ENCODE measurements at regions not wholly inside any gene's neighbourhood (a gene's known extent, or its start where the extent isn't known, plus 50 kb on each side); places are given as distances from the start of the nearest gene placed in this dataset.
"Not testable (repeated sequence)": the region's sequence is repeated elsewhere in the genome, so short reads cannot be mapped to it uniquely, and the experiment has no call there.

GRCh38 chr1:67588178-67588855, 96.7 kb upstream of the GADD45A start:
- peak; percentile 44 to 47 for DNase-seq

- DNase-seq: no peak
Measured at GRCh38 chr1:67589519-67590233, 95.3 kb upstream of the GADD45A start.

GRCh38 chr1:67590329-67590728, 94.7 kb upstream of the GADD45A start:
- DNase-seq: peak; percentile 76 to 89

GRCh38 chr1:67594764-67595163, 90.2 kb upstream of the GADD45A start:
- DNase-seq: no peak

GRCh38 chr1:67596674-67597073, 88.3 kb upstream of the GADD45A start:
- no peak for DNase-seq

- DNase-seq: no peak
Measured at GRCh38 chr1:67597336-67597735, 87.7 kb upstream of the GADD45A start.

- DNase-seq: no peak
Measured at GRCh38 chr1:67599085-67599484, 85.9 kb upstream of the GADD45A start.

- no peak for DNase-seq
Measured at GRCh38 chr1:67601539-67601938, 83.5 kb upstream of the GADD45A start.

GRCh38 chr1:67601955-67602354, 83.0 kb upstream of the GADD45A start:
- peak; percentile 28 to 41 for DNase-seq

GRCh38 chr1:67604778-67605177, 80.2 kb upstream of the GADD45A start:
- DNase-seq: no peak

GRCh38 chr1:67605209-67605780, 79.7 kb upstream of the GADD45A start:
- no peak for DNase-seq

GRCh38 chr1:67607286-67607685, 77.7 kb upstream of the GADD45A start:
- no peak for DNase-seq

- no peak for DNase-seq
Measured at GRCh38 chr1:67607699-67608098, 77.3 kb upstream of the GADD45A start.

GRCh38 chr1:67608661-67609576, 76.1 kb upstream of the GADD45A start:
- DNase-seq: no peak

- peak in 1 of 2 donors; percentile 16 for DNase-seq
Measured at GRCh38 chr1:67609577-67610341, 75.2 kb upstream of the GADD45A start.

GRCh38 chr1:67610450-67610849, 74.6 kb upstream of the GADD45A start:
- DNase-seq: no peak

- no peak for DNase-seq
Measured at GRCh38 chr1:67611846-67612245, 73.2 kb upstream of the GADD45A start.

- DNase-seq: no peak
Measured at GRCh38 chr1:67612788-67613241, 72.2 kb upstream of the GADD45A start.

- not testable (repeated sequence) for DNase-seq
Measured at GRCh38 chr1:67613479-67613878, 71.5 kb upstream of the GADD45A start.

- DNase-seq: peak; percentile 27 to 83
Measured at GRCh38 chr1:67614511-67614934, 70.5 kb upstream of the GADD45A start.

- no peak for DNase-seq
Measured at GRCh38 chr1:67615886-67616285, 69.1 kb upstream of the GADD45A start.

GRCh38 chr1:67616394-67616985, 68.5 kb upstream of the GADD45A start:
- no peak for DNase-seq
